Activated T-helper 2 cell treated with anti-CD3 and anti-CD28 coated beads, Interferon-gamma antibody, Interleukin-2, Interleukin-4, amounts not matched to agents 10 μg/mL and 5 μg/mL and 100 μg/mL, durations not matched to agents 14 hours and 24 hours and 36 hours (primary cell): ENCODE measurements at regions not wholly inside any gene's neighbourhood (a gene's known extent, or its start where the extent isn't known, plus 50 kb on each side); places are given as distances from the start of the nearest gene placed in this dataset.

Experiments
- DNase-seq: peaks from one replicate; pipeline ENCODE4 v3.0.0; 2021; ENCODE audit warnings: low spot score
- H3K27ac Mint-ChIP-seq: one replicate; pipeline ENCODE4 v1.8.0; 2021; ENCODE audit warnings: mixed read lengths
- H3K27me3 Mint-ChIP-seq: one replicate; pipeline ENCODE4 v1.8.0; 2021; ENCODE audit warnings: low read depth, mixed read lengths
- H3K36me3 Mint-ChIP-seq: one replicate; pipeline ENCODE4 v1.8.0; 2021; ENCODE audit warnings: low read depth, mixed read lengths
- H3K4me1 Mint-ChIP-seq: one replicate; pipeline ENCODE4 v1.8.0; 2021; ENCODE audit warnings: low read depth, mixed read lengths
- H3K4me3 Mint-ChIP-seq: one replicate; pipeline ENCODE4 v1.8.0; 2021; ENCODE audit warnings: low read depth, mild to moderate bottlenecking, moderate library complexity, mixed read lengths
- H3K9me3 Mint-ChIP-seq: one replicate; pipeline ENCODE4 v1.8.0; 2021; ENCODE audit warnings: mixed read lengths
- intact Hi-C: fragments of 100-400 bp; cut with micrococcal nuclease; formaldehyde crosslinking; loops from one replicate; pipeline ENCODE4 v1.15.1; 2023

DNA sequence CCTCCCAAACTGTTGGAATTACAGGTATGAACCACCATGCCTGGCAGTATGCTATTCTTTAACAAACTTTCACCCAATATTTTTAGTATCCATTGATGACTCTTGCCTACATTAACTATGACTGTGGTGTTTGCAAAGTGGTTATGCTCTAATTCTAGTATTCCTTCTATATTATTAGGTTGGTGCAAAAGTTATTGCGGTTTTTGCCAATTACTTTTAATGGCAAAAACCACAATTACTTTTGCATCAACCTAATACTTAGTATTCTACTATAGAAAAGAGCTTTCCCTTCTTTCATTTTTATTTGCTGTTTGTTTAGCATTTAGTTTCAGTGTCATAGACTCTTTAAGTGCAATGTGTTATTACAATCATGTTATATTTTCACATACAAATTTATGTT lies 760.6 kb downstream of the NR2F2 start:
- H3K4me3 Mint-ChIP-seq = no peak overlapping the region
- intact Hi-C loops = no loop called here
- H3K9me3 Mint-ChIP-seq = peaks cover 4% of the 10 kb centered on the region
- DNase-seq = no peak
- H3K27me3 Mint-ChIP-seq = no peaks in the 10 kb centered on the region
- no peak overlapping the region for H3K27ac Mint-ChIP-seq
- no peaks in the 10 kb centered on the region for H3K36me3 Mint-ChIP-seq
- no peaks in the 10 kb centered on the region for H3K4me1 Mint-ChIP-seq

DNA sequence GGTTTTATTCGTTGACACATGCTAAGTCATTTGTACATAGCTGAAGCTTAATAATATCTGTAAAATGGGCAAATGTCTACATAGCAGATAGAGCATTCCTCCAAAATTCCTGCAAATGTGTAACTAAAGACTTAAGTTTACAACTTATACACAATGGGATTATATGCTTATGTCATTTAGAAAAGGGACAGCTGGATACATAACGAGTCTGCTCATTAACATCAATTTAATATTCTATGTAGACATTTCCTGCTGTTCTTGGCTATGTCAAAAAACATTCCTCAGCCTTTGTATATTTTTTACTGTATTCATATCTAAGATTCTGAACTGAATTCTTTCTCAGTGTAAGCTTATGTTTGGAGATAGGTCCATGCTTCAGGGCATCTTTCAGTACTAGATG lies 762.2 kb downstream of the NR2F2 start:
- H3K36me3 Mint-ChIP-seq = no peaks in the 10 kb centered on the region
- no peaks in the 10 kb centered on the region for H3K27me3 Mint-ChIP-seq
- H3K27ac Mint-ChIP-seq = no peak overlapping the region
- H3K4me3 Mint-ChIP-seq = no peak overlapping the region
- no peak for DNase-seq
- no peaks in the 10 kb centered on the region for H3K4me1 Mint-ChIP-seq
- H3K9me3 Mint-ChIP-seq = peaks cover 4% of the 10 kb centered on the region
- intact Hi-C loops = no loop called here

DNA sequence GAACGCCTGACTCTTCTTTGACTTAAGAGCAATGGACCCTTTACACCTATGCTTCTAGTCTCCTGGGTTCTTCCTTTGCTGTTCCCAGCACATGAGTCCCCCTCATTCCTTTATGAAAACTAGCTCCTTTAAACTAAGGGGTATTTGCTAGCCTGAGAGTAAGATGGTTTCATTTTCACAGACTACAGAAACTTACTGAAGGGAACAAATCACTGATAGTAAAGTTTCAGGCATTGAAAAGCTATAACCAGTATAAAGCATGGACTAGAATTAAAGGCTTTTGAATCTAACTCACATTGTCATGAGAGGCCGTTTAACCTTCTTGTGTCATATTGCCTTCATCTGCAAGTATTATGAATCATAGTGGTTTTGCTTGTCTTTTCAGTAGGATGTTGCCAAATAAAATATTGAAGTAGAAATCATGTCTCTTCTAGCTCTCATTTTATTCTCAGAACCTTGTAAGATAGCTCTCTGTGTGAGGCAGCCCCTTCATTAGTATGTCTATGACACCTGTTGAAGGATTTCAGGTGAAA lies 765.9 kb downstream of the NR2F2 start:
- DNase-seq = no peak
- Mint-ChIP-seq H3K27me3 (no peaks in the 10 kb centered on the region), H3K4me1 (no peaks in the 10 kb centered on the region), H3K27ac (no peak overlapping the region), H3K36me3 (no peaks in the 10 kb centered on the region), H3K4me3 (no peak overlapping the region), H3K9me3 (peaks cover 28% of the 10 kb centered on the region)
- intact Hi-C loops = no loop called here

DNA sequence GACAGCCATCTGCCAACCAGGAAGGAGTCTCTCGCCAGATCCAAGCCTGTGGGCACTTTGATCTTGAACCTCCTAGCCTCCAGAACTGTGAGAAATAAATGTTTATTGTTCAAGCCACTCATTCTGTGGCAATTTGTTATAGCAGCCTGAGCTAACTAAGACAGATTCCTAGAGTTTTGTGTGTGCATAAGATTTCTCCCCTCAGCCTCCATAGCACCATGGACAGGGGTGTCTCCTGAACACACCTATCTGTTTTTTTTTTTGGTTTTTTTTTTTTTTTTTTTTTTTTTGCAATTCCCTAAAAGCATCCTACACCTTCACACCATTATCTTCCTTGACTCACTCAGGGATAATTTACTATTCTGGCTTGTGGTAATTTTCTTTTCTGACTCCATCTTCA lies 768.5 kb downstream of the NR2F2 start:
- H3K27me3 Mint-ChIP-seq = no peaks in the 10 kb centered on the region
- H3K27ac Mint-ChIP-seq = no peak overlapping the region
- no peak overlapping the region for H3K4me3 Mint-ChIP-seq
- intact Hi-C loops = no loop called here
- peaks cover 30% of the 10 kb centered on the region for H3K9me3 Mint-ChIP-seq
- no peak for DNase-seq
- no peaks in the 10 kb centered on the region for H3K4me1 Mint-ChIP-seq
- no peaks in the 10 kb centered on the region for H3K36me3 Mint-ChIP-seq

DNA sequence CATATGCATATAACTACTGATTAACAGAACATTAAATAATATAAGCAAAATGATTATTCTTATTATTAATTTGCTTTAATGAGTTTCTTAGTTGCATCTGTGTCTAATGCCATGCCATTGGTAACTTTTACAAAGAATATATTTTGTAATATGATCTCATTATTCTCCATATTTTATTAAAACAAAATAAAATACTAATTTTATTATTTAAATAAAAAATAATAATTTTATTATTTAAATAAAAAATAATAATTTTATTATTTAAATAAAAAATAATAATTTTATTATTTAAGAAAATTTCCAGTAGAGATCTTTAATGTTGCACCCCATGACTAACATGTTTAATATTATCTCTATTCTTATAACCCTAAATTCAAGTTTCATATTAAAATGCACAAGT lies 771.1 kb downstream of the NR2F2 start:
- no peaks in the 10 kb centered on the region for H3K4me1 Mint-ChIP-seq
- intact Hi-C loops = no loop called here
- H3K27ac Mint-ChIP-seq = no peak overlapping the region
- no peak overlapping the region for H3K4me3 Mint-ChIP-seq
- no peak for DNase-seq
- no peaks in the 10 kb centered on the region for H3K36me3 Mint-ChIP-seq
- peaks cover 39% of the 10 kb centered on the region for H3K9me3 Mint-ChIP-seq
- no peaks in the 10 kb centered on the region for H3K27me3 Mint-ChIP-seq

DNA sequence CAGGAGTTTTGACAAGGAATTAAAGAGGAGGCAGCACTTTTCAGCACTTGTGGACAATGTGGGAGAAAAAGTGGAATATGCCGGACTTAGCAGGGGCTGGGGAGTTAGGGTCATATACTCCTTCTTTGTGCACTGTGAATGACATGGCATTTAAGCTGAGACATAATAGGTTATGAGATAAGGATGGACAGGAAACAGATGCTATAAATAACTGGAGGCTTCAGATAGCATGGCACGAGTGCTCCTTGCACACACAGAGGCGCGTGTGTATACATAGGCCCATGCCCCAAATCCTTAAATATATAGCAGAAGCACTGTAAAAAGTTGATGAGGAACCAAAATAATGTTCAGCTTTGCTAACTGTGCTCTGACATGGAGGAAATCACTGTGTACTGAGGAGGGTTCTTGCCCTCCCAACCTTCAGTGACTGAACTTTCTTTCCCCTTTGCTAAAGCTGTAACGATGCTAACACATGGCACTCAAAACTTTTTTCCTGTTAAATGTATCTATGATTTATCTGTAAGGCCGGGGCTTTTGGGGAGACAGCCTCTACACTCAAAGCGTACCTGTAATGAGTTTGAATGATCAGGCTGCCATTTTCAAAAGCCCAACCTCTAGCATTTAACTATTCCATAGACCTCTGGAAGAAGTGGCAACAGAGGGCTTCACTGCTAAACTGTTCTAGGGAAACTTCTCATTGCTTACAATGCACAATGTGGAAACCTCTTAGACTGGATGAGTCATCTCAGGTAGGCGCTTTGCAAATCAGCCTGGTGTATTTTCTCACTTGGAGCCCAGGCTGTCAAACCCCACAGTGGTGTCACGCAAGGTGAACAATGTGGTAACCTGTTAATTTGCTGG lies 784.6 kb downstream of the NR2F2 start:
- H3K36me3 Mint-ChIP-seq = no peaks in the 10 kb centered on the region
- H3K4me3 Mint-ChIP-seq = no peak overlapping the region
- DNase-seq = no peak
- peaks cover 28% of the 10 kb centered on the region for H3K9me3 Mint-ChIP-seq
- no peaks in the 10 kb centered on the region for H3K27me3 Mint-ChIP-seq
- intact Hi-C loops = no loop called here
- H3K27ac Mint-ChIP-seq = no peak overlapping the region
- no peaks in the 10 kb centered on the region for H3K4me1 Mint-ChIP-seq

GRCh38 chr15:97115761-97116070 lies 785.2 kb downstream of the NR2F2 start:
- no peaks in the 10 kb centered on the region for H3K4me1 Mint-ChIP-seq
- H3K27ac Mint-ChIP-seq = no peak overlapping the region
- H3K36me3 Mint-ChIP-seq = no peaks in the 10 kb centered on the region
- DNase-seq = no peak
- no peaks in the 10 kb centered on the region for H3K27me3 Mint-ChIP-seq
- H3K4me3 Mint-ChIP-seq = no peak overlapping the region
- H3K9me3 Mint-ChIP-seq = peaks cover 28% of the 10 kb centered on the region
- intact Hi-C loops = no loop called here

GRCh38 chr15:97124790-97125189 lies 794.3 kb downstream of the NR2F2 start:
- no peak for DNase-seq
- intact Hi-C loops = no loop called here
- no peaks in the 10 kb centered on the region for H3K36me3 Mint-ChIP-seq
- no peak overlapping the region for H3K27ac Mint-ChIP-seq
- H3K27me3 Mint-ChIP-seq = no peaks in the 10 kb centered on the region
- H3K9me3 Mint-ChIP-seq = peaks cover 11% of the 10 kb centered on the region
- H3K4me1 Mint-ChIP-seq = no peaks in the 10 kb centered on the region
- H3K4me3 Mint-ChIP-seq = no peak overlapping the region

DNA sequence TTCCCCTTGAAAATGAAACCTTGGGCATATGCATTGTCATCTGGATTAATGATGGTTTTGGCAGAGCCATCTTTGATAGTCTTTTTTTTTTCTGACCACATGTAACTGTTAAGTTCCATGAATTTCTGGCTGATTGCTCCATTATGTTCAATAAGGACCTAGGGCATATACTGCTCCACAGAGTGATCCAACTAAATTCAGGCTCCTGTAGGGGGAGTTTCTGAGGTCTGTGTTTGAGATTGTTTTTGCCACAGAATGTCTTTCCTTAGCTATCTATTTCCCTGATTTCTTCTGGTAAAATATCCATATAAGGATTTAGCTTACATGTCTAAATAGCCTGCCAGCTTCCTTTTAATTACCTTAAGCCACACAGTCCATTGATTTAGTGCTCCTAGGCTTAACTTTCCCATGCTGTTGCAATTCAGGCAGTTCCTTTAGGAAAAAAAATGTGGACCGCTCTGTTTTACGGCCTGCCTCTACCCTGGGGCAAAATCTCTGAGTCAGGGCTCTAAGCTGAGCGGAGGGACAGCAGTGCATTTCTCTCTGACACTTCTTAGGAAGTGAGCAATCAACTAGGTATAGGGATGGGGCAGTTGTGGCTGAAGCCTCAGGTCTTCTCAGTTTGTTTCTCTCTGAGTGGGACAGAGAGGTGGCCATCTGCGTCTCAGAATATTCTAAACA lies 796.2 kb downstream of the NR2F2 start:
- DNase-seq = no peak
- Mint-ChIP-seq H3K4me1 (no peaks in the 10 kb centered on the region), H3K4me3 (no peak overlapping the region), H3K27me3 (no peaks in the 10 kb centered on the region), H3K36me3 (no peaks in the 10 kb centered on the region), H3K9me3 (peaks cover 4% of the 10 kb centered on the region), H3K27ac (no peak overlapping the region)
- intact Hi-C loops = no loop called here

DNA sequence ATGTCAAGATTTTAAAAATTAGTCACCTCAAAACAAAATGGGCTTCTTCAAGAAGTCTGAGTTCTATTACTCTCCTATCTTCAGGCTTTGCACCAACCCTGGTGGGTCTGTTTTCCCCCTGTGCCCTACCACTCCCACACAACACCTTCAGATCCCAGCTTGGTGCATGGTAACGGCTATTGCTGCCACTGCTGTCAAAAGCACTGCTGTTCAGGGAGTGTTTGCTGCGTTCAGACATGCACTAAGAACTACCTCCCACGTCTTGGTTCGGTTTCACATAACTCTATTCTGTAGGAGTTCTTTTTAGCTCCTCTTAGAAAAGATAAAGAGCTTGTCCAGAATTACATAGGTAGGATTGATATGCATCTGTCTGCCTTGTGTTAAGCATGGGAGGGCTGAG lies 799.2 kb downstream of the NR2F2 start:
- H3K4me3 Mint-ChIP-seq = no peak overlapping the region
- DNase-seq = no peak
- intact Hi-C loops = no loop called here
- no peaks in the 10 kb centered on the region for H3K36me3 Mint-ChIP-seq
- H3K27ac Mint-ChIP-seq = no peak overlapping the region
- H3K9me3 Mint-ChIP-seq = peaks cover 22% of the 10 kb centered on the region
- no peaks in the 10 kb centered on the region for H3K4me1 Mint-ChIP-seq
- no peaks in the 10 kb centered on the region for H3K27me3 Mint-ChIP-seq

DNA sequence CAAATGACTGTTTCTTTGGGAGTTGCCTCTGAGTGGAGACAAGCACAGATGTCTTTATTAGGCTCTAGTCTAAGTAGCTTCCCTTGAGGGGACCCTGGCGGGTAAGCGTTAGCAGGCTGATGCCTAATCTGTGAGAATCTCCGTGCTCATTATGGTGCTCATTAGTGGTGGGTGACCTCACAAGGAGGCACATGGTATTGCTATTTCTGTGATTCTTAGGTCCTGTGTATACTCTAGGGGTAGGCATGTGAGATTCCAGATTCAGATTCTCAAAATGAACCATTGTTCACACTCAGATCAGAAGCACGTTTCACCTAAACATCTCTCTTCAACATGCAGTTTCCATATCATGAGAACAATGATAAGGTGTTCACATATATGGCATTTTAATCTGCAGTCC lies 809.7 kb downstream of the NR2F2 start:
- H3K27ac Mint-ChIP-seq = no peak overlapping the region
- no peaks in the 10 kb centered on the region for H3K27me3 Mint-ChIP-seq
- no peaks in the 10 kb centered on the region for H3K4me1 Mint-ChIP-seq
- H3K9me3 Mint-ChIP-seq = peaks cover 12% of the 10 kb centered on the region
- intact Hi-C loops = no loop called here
- H3K36me3 Mint-ChIP-seq = no peaks in the 10 kb centered on the region
- H3K4me3 Mint-ChIP-seq = no peak overlapping the region
- DNase-seq = no peak

GRCh38 chr15:97141360-97141759 lies 810.9 kb downstream of the NR2F2 start:
- no peak for DNase-seq
- no peak overlapping the region for H3K4me3 Mint-ChIP-seq
- H3K36me3 Mint-ChIP-seq = no peaks in the 10 kb centered on the region
- H3K27ac Mint-ChIP-seq = no peak overlapping the region
- peaks cover 14% of the 10 kb centered on the region for H3K9me3 Mint-ChIP-seq
- H3K4me1 Mint-ChIP-seq = no peaks in the 10 kb centered on the region
- no peaks in the 10 kb centered on the region for H3K27me3 Mint-ChIP-seq
- intact Hi-C loops = no loop called here

GRCh38 chr15:97141871-97142270 lies 811.4 kb downstream of the NR2F2 start:
- no peaks in the 10 kb centered on the region for H3K4me1 Mint-ChIP-seq
- no peak overlapping the region for H3K27ac Mint-ChIP-seq
- no peak for DNase-seq
- intact Hi-C loops = no loop called here
- H3K27me3 Mint-ChIP-seq = no peaks in the 10 kb centered on the region
- no peaks in the 10 kb centered on the region for H3K36me3 Mint-ChIP-seq
- H3K4me3 Mint-ChIP-seq = no peak overlapping the region
- H3K9me3 Mint-ChIP-seq = peaks cover 12% of the 10 kb centered on the region
